Suprapubic skin (tissue), 4 donors: ENCODE measurements at regions not wholly inside any gene's neighbourhood (a gene's known extent, or its start where the extent isn't known, plus 50 kb on each side); places are given as distances from the start of the nearest gene placed in this dataset.

ENCODE experiments used
- DNase-seq, 2 donors: peaks; one replicate each; pipeline ENCODE4 v3.0.0-alpha.2; 2019; ENCODE audit warnings: low spot score in 2 of 2
- H3K27ac ChIP-seq: fragments of 200-600 bp; sonication (generic); one replicate; pipeline ENCODE4 v1.5.1; 2019
- H3K27me3 ChIP-seq: fragments of 200-600 bp; sonication (generic); one replicate; pipeline ENCODE4 v1.5.1; 2019
- H3K36me3 ChIP-seq: fragments of 200-600 bp; sonication (generic); one replicate; pipeline ENCODE4 v1.5.1; 2019
- H3K4me1 ChIP-seq: fragments of 200-600 bp; sonication (generic); one replicate; pipeline ENCODE4 v1.5.1; 2019
- H3K4me3 ChIP-seq: fragments of 200-600 bp; sonication (generic); one replicate; pipeline ENCODE4 v1.5.1; 2019; ENCODE audit warnings: mild to moderate bottlenecking
- H3K9me3 ChIP-seq: fragments of 200-600 bp; sonication (generic); one replicate; pipeline ENCODE4 v1.5.1; 2019
- CTCF ChIP-seq, 2 donors: fragments of 200-600 bp in 1 of 2; fragments of 450-650 bp in 1 of 2; sonication (generic) in 1 of 2; IDR thresholded peaks; one replicate each; pipeline ENCODE4 v1.5.1; 2016 to 2019; ENCODE audit warnings: antibody characterized with exemption in 2 of 2, mild to moderate bottlenecking in 1 of 2, moderate library complexity in 1 of 2
- EP300 ChIP-seq: sonication (generic); formaldehyde crosslinking; IDR thresholded peaks from one replicate; pipeline ENCODE4 v1.6.1; 2017; ENCODE audit warnings: antibody characterized with exemption
- POLR2A ChIP-seq, 2 donors: fragments of 450-650 bp; IDR thresholded peaks; one replicate each; pipeline ENCODE4 v1.6.1; 2017; ENCODE audit warnings: antibody characterized with exemption in 2 of 2, mild to moderate bottlenecking in 2 of 2, moderate library complexity in 2 of 2
- POLR2AphosphoS5 ChIP-seq, 3 donors: sonication (generic); formaldehyde crosslinking; IDR thresholded peaks; one replicate each; pipeline ENCODE4 v1.6.1; 2017; ENCODE audit warnings: antibody characterized with exemption in 3 of 3
- WGBS: methylation state at CpG from one replicate; pipeline ENCODE4 v1.1.5; 2018; 5-methylcytosine and 5-hydroxymethylcytosine counted together

GRCh38 chr5:88325868-88326267 lies 57.2 kb upstream of the TMEM161B start:
- Histone ChIP-seq H3K4me3 (no peak overlapping the region), H3K4me1 (no peaks in the 10 kb centered on the region), H3K9me3 (no peaks in the 10 kb centered on the region), H3K27ac (no peak overlapping the region), H3K36me3 (no peaks in the 10 kb centered on the region), H3K27me3 (no peaks in the 10 kb centered on the region)
- 87% methylated on average over 4 of the region's 4 CpGs for WGBS
- DNase-seq, result no peak
- no peak for TF ChIP-seq EP300

- TF ChIP-seq CTCF (IDR thresholded peaks at IDR 0.05) (no peak), POLR2AphosphoS5 (IDR thresholded peaks at IDR 0.05) (no peak), POLR2A (IDR thresholded peaks at IDR 0.05) (no peak)
- 96% methylated on average over 3 of the region's 3 CpGs for WGBS
Measured at GRCh38 chr5:88322785-88323184, 54.1 kb upstream of the TMEM161B start.

More at GRCh38 chr5:88322785-88323184, 54.1 kb upstream of the TMEM161B start:
- Histone ChIP-seq H3K27ac (no peak overlapping the region), H3K4me3 (no peak overlapping the region), H3K4me1 (no peaks in the 10 kb centered on the region), H3K36me3 (no peaks in the 10 kb centered on the region), H3K9me3 (no peaks in the 10 kb centered on the region), H3K27me3 (no peaks in the 10 kb centered on the region)
- DNase-seq, result no peak
